Central memory CD8-positive, alpha-beta T cell (primary cell): ENCODE measurements at regions not wholly inside any gene's neighbourhood (a gene's known extent, or its start where the extent isn't known, plus 50 kb on each side); places are given as distances from the start of the nearest gene placed in this dataset.

Experiments used
- ATAC-seq: fragments of 150-1000 bp; cut with Tn5 transposase; replicated peaks from 2 replicates; pipeline ENCODE4 v1.10.0; 2022; ENCODE audit warnings: mild to moderate bottlenecking, moderate FRiP score, moderate number of reproducible peaks; ENCODE audit not compliant: poor library complexity, severe bottlenecking; ENCODE audit errors: extremely low read depth
- DNase-seq, 2 donors: peaks; one replicate each; pipeline ENCODE4 v3.0.0; 2021; ENCODE audit warnings: low spot score in 2 of 2
- H3K27ac Mint-ChIP-seq: one replicate; pipeline ENCODE4 v1.8.0; 2022; ENCODE audit warnings: low read depth, mild to moderate bottlenecking, moderate library complexity, mixed read lengths
- H3K27me3 Mint-ChIP-seq: one replicate; pipeline ENCODE4 v1.8.0; 2022; ENCODE audit warnings: mixed read lengths
- H3K36me3 Mint-ChIP-seq: one replicate; pipeline ENCODE4 v1.8.0; 2022; ENCODE audit warnings: mild to moderate bottlenecking, moderate library complexity, mixed read lengths; ENCODE audit not compliant: insufficient read depth
- H3K4me1 Mint-ChIP-seq: one replicate; pipeline ENCODE4 v1.8.0; 2022; ENCODE audit warnings: mixed read lengths
- H3K4me3 Mint-ChIP-seq: one replicate; pipeline ENCODE4 v1.8.0; 2022; ENCODE audit warnings: mild to moderate bottlenecking, moderate library complexity, mixed read lengths
- H3K9me3 Mint-ChIP-seq: one replicate; pipeline ENCODE4 v1.8.0; 2022; ENCODE audit warnings: mixed read lengths

- Mint-ChIP-seq H3K4me1 (no peaks in the 10 kb centered on the region), H3K36me3 (no peaks in the 10 kb centered on the region), H3K9me3 (peaks cover 10% of the 10 kb centered on the region), H3K27me3 (no peaks in the 10 kb centered on the region), H3K27ac (no peak overlapping the region), H3K4me3 (no peak overlapping the region)
- ATAC-seq (no peak), DNase-seq (no peak)
Measured at GRCh38 chr6:104013312-104013971, 846.3 kb downstream of the HACE1 start.

GRCh38 chr6:104010897-104011296, 848.8 kb downstream of the HACE1 start:
- no peak for DNase-seq
- Mint-ChIP-seq H3K4me3 (no peak overlapping the region), H3K4me1 (no peaks in the 10 kb centered on the region), H3K27ac (no peak overlapping the region), H3K36me3 (no peaks in the 10 kb centered on the region), H3K27me3 (no peaks in the 10 kb centered on the region), H3K9me3 (peaks cover 10% of the 10 kb centered on the region)
- ATAC-seq = no peak

- no peaks in the 10 kb centered on the region for H3K4me1 Mint-ChIP-seq
- no peak overlapping the region for H3K27ac Mint-ChIP-seq
- H3K27me3 Mint-ChIP-seq = no peaks in the 10 kb centered on the region
- no peak overlapping the region for H3K4me3 Mint-ChIP-seq
- no peak for DNase-seq
- no peaks in the 10 kb centered on the region for H3K9me3 Mint-ChIP-seq
- H3K36me3 Mint-ChIP-seq = no peaks in the 10 kb centered on the region
- ATAC-seq = no peak
Measured at GRCh38 chr6:104003803-104004516, 855.8 kb downstream of the HACE1 start.

- Mint-ChIP-seq H3K27ac (no peak overlapping the region), H3K36me3 (no peaks in the 10 kb centered on the region), H3K4me3 (no peak overlapping the region), H3K4me1 (no peaks in the 10 kb centered on the region), H3K27me3 (no peaks in the 10 kb centered on the region), H3K9me3 (peaks cover 15% of the 10 kb centered on the region)
- no peak for ATAC-seq
- no peak for DNase-seq
Measured at GRCh38 chr6:103995571-103995970, 864.1 kb downstream of the HACE1 start.

- Mint-ChIP-seq H3K27ac (no peak overlapping the region), H3K27me3 (no peaks in the 10 kb centered on the region), H3K36me3 (no peaks in the 10 kb centered on the region), H3K4me3 (no peak overlapping the region), H3K4me1 (no peaks in the 10 kb centered on the region), H3K9me3 (peaks cover 18% of the 10 kb centered on the region)
- DNase-seq (no peak), ATAC-seq (no peak)
Measured at GRCh38 chr6:103983860-103984259, 875.9 kb downstream of the HACE1 start.

GRCh38 chr6:103983011-103983410, 876.7 kb downstream of the HACE1 start:
- no peak for DNase-seq
- H3K4me1 Mint-ChIP-seq = no peaks in the 10 kb centered on the region
- no peaks in the 10 kb centered on the region for H3K27me3 Mint-ChIP-seq
- no peak overlapping the region for H3K4me3 Mint-ChIP-seq
- no peaks in the 10 kb centered on the region for H3K36me3 Mint-ChIP-seq
- peaks cover 11% of the 10 kb centered on the region for H3K9me3 Mint-ChIP-seq
- H3K27ac Mint-ChIP-seq = no peak overlapping the region
- ATAC-seq = no peak

GRCh38 chr6:103982574-103982973, 877.1 kb downstream of the HACE1 start:
- peaks cover 11% of the 10 kb centered on the region for H3K9me3 Mint-ChIP-seq
- H3K4me3 Mint-ChIP-seq = no peak overlapping the region
- no peak for DNase-seq
- no peaks in the 10 kb centered on the region for H3K36me3 Mint-ChIP-seq
- no peaks in the 10 kb centered on the region for H3K4me1 Mint-ChIP-seq
- no peak overlapping the region for H3K27ac Mint-ChIP-seq
- ATAC-seq = no peak
- H3K27me3 Mint-ChIP-seq = no peaks in the 10 kb centered on the region

GRCh38 chr6:103979308-103979707, 880.4 kb downstream of the HACE1 start:
- Mint-ChIP-seq H3K27ac (no peak overlapping the region), H3K9me3 (no peaks in the 10 kb centered on the region), H3K36me3 (no peaks in the 10 kb centered on the region), H3K4me3 (no peak overlapping the region), H3K4me1 (no peaks in the 10 kb centered on the region), H3K27me3 (no peaks in the 10 kb centered on the region)
- DNase-seq (no peak), ATAC-seq (no peak)

GRCh38 chr6:103937389-103937788, 922.3 kb downstream of the HACE1 start:
- ATAC-seq (no peak), DNase-seq (no peak)
- H3K4me1 Mint-ChIP-seq = no peaks in the 10 kb centered on the region
- no peak overlapping the region for H3K27ac Mint-ChIP-seq
- H3K36me3 Mint-ChIP-seq = no peaks in the 10 kb centered on the region
- H3K9me3 Mint-ChIP-seq = peaks cover 4% of the 10 kb centered on the region
- H3K27me3 Mint-ChIP-seq = no peaks in the 10 kb centered on the region
- no peak overlapping the region for H3K4me3 Mint-ChIP-seq

GRCh38 chr6:103925317-103925716, 934.4 kb downstream of the HACE1 start:
- no peaks in the 10 kb centered on the region for H3K27me3 Mint-ChIP-seq

GRCh38 chr6:103910018-103910417, 949.7 kb downstream of the HACE1 start:
- Mint-ChIP-seq H3K36me3 (no peaks in the 10 kb centered on the region), H3K27me3 (no peaks in the 10 kb centered on the region), H3K27ac (no peak overlapping the region), H3K4me3 (no peak overlapping the region), H3K9me3 (peaks cover 16% of the 10 kb centered on the region), H3K4me1 (no peaks in the 10 kb centered on the region)
- ATAC-seq (no peak), DNase-seq (no peak)

More at GRCh38 chr6:103925317-103925716, 934.4 kb downstream of the HACE1 start:
- Mint-ChIP-seq H3K9me3 (no peaks in the 10 kb centered on the region), H3K4me3 (no peak overlapping the region), H3K27ac (no peak overlapping the region), H3K36me3 (no peaks in the 10 kb centered on the region), H3K4me1 (no peaks in the 10 kb centered on the region)
- ATAC-seq (no peak), DNase-seq (no peak)

GRCh38 chr6:103908898-103909297, 950.8 kb downstream of the HACE1 start:
- Mint-ChIP-seq H3K9me3 (peaks cover 26% of the 10 kb centered on the region), H3K36me3 (no peaks in the 10 kb centered on the region), H3K27ac (no peak overlapping the region), H3K27me3 (no peaks in the 10 kb centered on the region), H3K4me1 (no peaks in the 10 kb centered on the region), H3K4me3 (no peak overlapping the region)
- ATAC-seq = no peak
- no peak for DNase-seq

- no peak overlapping the region for H3K27ac Mint-ChIP-seq
- H3K9me3 Mint-ChIP-seq = peaks cover 12% of the 10 kb centered on the region
- H3K27me3 Mint-ChIP-seq = no peaks in the 10 kb centered on the region
- H3K4me1 Mint-ChIP-seq = no peaks in the 10 kb centered on the region
- ATAC-seq (no peak), DNase-seq (no peak)
- H3K36me3 Mint-ChIP-seq = no peaks in the 10 kb centered on the region
- no peak overlapping the region for H3K4me3 Mint-ChIP-seq
Measured at GRCh38 chr6:103895136-103895535, 964.6 kb downstream of the HACE1 start.
